MM.1S (cell line): ENCODE measurements at regions not wholly inside any gene's neighbourhood (a gene's known extent, or its start where the extent isn't known, plus 50 kb on each side); places are given as distances from the start of the nearest gene placed in this dataset.

ENCODE experiments used
- DNase-seq: peaks from one replicate; pipeline ENCODE4 v3.0.0-alpha.2; 2015
- H2AFZ ChIP-seq: fragments of 300-600 bp; sonication (generic); 2 replicates; pipeline ENCODE4 v1.6.0; 2016; ENCODE audit warnings: antibody characterized with exemption, low read length
- H3F3A ChIP-seq: fragments of 300-600 bp; sonication (generic); 2 replicates; pipeline ENCODE4 v1.6.1; 2016; ENCODE audit warnings: mild to moderate bottlenecking, antibody characterized with exemption, low read length, moderate library complexity, mixed read lengths; ENCODE audit not compliant: insufficient read depth
- H3K27ac ChIP-seq: fragments of 300-600 bp; sonication (generic); 2 replicates; pipeline ENCODE4 v1.5.1; 2016; ENCODE audit warnings: mild to moderate bottlenecking, low read length
- H3K27me3 ChIP-seq: fragments of 300-600 bp; sonication (generic); replicated peaks from 2 replicates; pipeline ENCODE4 v1.6.0; 2016; ENCODE audit warnings: low read length; ENCODE audit not compliant: insufficient read depth
- H3K36me3 ChIP-seq: fragments of 300-600 bp; sonication (generic); replicated peaks from 2 replicates; pipeline ENCODE4 v1.6.1; 2016; ENCODE audit warnings: mild to moderate bottlenecking, low read length, mixed read lengths; ENCODE audit not compliant: insufficient read depth
- H3K4me1 ChIP-seq: fragments of 300-600 bp; sonication (generic); 2 replicates; pipeline ENCODE4 v1.6.1; 2016; ENCODE audit warnings: low read length, mixed read lengths
- H3K4me2 ChIP-seq: fragments of 300-600 bp; sonication (generic); 2 replicates; pipeline ENCODE4 v1.6.0; 2016; ENCODE audit warnings: low read depth, low read length
- H3K4me3 ChIP-seq: fragments of 300-600 bp; sonication (generic); 2 replicates; pipeline ENCODE4 v1.5.1; 2016; ENCODE audit warnings: low read length, mixed read lengths
- H3K79me2 ChIP-seq: fragments of 300-600 bp; sonication (generic); 2 replicates; pipeline ENCODE4 v1.6.1; 2016; ENCODE audit warnings: mixed run types, low read length, mixed read lengths
- H3K9ac ChIP-seq: fragments of 300-600 bp; sonication (generic); 2 replicates; pipeline ENCODE4 v1.6.1; 2016; ENCODE audit warnings: low read length, mixed read lengths
- H3K9me2 ChIP-seq: fragments of 300-600 bp; sonication (generic); replicated peaks from 2 replicates; pipeline ENCODE4 v1.6.1; 2016; ENCODE audit warnings: mild to moderate bottlenecking, low read length, mixed read lengths; ENCODE audit not compliant: insufficient read depth
- H3K9me3 ChIP-seq: fragments of 300-600 bp; sonication (generic); replicated peaks from 2 replicates; pipeline ENCODE4 v1.6.1; 2016; ENCODE audit warnings: mild to moderate bottlenecking, low read length, mixed read lengths; ENCODE audit not compliant: insufficient read depth
- H4K20me1 ChIP-seq: fragments of 300-600 bp; sonication (generic); 2 replicates; pipeline ENCODE4 v1.6.1; 2016; ENCODE audit warnings: mild to moderate bottlenecking, low read length, moderate library complexity, mixed read lengths; ENCODE audit not compliant: insufficient read depth
- EZH2 ChIP-seq: fragments of 300-600 bp; sonication (generic); optimal IDR thresholded peaks from 2 replicates; pipeline ENCODE3; 2017; ENCODE audit warnings: low read depth, mild to moderate bottlenecking, antibody characterized with exemption, low read length, mixed read lengths
- EZH2phosphoT487 ChIP-seq: fragments of 300-600 bp; sonication (generic); IDR thresholded peaks from 2 replicates; pipeline ENCODE4 v1.6.1; 2018; ENCODE audit warnings: antibody characterized with exemption, low read length
- TF ChIP-seq, protein P1 (sequence below): fragments of 300-600 bp; sonication (generic); IDR thresholded peaks from 2 replicates; pipeline ENCODE4 v1.5.1; 2016; ENCODE audit warnings: antibody characterized with exemption, low read length, mixed read lengths

- Histone ChIP-seq H2AFZ (no peak overlapping the region), H3K27ac (no peak overlapping the region), H3F3A (no peaks in the 10 kb centered on the region), H3K4me1 (no peaks in the 10 kb centered on the region), H3K4me2 (no peak overlapping the region), H3K36me3 (no peaks in the 10 kb centered on the region), H3K79me2 (no peaks in the 10 kb centered on the region), H4K20me1 (no peaks in the 10 kb centered on the region), H3K9me3 (no peaks in the 10 kb centered on the region), H3K27me3 (no peaks in the 10 kb centered on the region), H3K9me2 (no peaks in the 10 kb centered on the region), H3K9ac (no peak overlapping the region), H3K4me3 (no peak overlapping the region)
- TF ChIP-seq EZH2: no peak
- no peak for DNase-seq
Measured at GRCh38 chr14:99052467-99052866, 219.5 kb downstream of the BCL11B start.

- Histone ChIP-seq H3K4me1 (no peaks in the 10 kb centered on the region), H2AFZ (no peak overlapping the region), H4K20me1 (no peaks in the 10 kb centered on the region), H3K9ac (no peak overlapping the region), H3K4me3 (no peak overlapping the region), H3K79me2 (no peaks in the 10 kb centered on the region), H3K4me2 (no peak overlapping the region), H3K27ac (no peak overlapping the region), H3K27me3 (no peaks in the 10 kb centered on the region), H3F3A (no peaks in the 10 kb centered on the region), H3K9me2 (no peaks in the 10 kb centered on the region), H3K9me3 (no peaks in the 10 kb centered on the region), H3K36me3 (no peaks in the 10 kb centered on the region)
- DNase-seq: no peak
- TF ChIP-seq, protein P1, sequence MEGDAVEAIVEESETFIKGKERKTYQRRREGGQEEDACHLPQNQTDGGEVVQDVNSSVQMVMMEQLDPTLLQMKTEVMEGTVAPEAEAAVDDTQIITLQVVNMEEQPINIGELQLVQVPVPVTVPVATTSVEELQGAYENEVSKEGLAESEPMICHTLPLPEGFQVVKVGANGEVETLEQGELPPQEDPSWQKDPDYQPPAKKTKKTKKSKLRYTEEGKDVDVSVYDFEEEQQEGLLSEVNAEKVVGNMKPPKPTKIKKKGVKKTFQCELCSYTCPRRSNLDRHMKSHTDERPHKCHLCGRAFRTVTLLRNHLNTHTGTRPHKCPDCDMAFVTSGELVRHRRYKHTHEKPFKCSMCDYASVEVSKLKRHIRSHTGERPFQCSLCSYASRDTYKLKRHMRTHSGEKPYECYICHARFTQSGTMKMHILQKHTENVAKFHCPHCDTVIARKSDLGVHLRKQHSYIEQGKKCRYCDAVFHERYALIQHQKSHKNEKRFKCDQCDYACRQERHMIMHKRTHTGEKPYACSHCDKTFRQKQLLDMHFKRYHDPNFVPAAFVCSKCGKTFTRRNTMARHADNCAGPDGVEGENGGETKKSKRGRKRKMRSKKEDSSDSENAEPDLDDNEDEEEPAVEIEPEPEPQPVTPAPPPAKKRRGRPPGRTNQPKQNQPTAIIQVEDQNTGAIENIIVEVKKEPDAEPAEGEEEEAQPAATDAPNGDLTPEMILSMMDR: no peak
- no peak for TF ChIP-seq EZH2phosphoT487
- TF ChIP-seq EZH2: no peak
Measured at GRCh38 chr14:99055019-99055418, 217.0 kb downstream of the BCL11B start.

DNA sequence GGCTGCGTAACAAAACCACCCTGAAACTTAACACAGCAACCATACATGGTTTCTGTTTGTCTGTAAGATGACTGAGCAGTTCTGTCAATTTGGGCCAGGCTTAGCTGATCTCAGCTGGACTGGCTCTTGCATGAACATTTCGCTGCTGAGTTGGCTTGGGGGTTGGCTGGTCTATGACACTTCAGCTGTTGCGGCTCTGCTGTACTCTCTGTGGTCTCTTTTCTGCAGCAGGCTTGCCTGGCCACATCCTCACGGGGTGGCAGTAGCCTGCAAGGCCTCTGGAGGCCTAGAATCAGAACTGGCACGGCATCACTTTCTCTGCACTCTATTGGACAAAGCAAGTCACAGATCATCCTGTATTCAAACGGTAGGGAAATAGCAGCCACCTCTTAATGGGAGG is 216.2 kb downstream of the BCL11B start:
- Histone ChIP-seq H3K9me2 (no peaks in the 10 kb centered on the region), H3K4me3 (no peak overlapping the region), H3K4me2 (no peak overlapping the region), H3F3A (no peaks in the 10 kb centered on the region), H3K79me2 (no peaks in the 10 kb centered on the region), H3K36me3 (no peaks in the 10 kb centered on the region), H3K4me1 (no peaks in the 10 kb centered on the region), H3K27me3 (no peaks in the 10 kb centered on the region), H3K9ac (no peak overlapping the region), H4K20me1 (no peaks in the 10 kb centered on the region), H3K9me3 (no peaks in the 10 kb centered on the region), H3K27ac (no peak overlapping the region), H2AFZ (no peak overlapping the region)
- TF ChIP-seq, protein P1: no peak
- no peak for TF ChIP-seq EZH2phosphoT487
- no peak for TF ChIP-seq EZH2
- DNase-seq: no peak

DNA sequence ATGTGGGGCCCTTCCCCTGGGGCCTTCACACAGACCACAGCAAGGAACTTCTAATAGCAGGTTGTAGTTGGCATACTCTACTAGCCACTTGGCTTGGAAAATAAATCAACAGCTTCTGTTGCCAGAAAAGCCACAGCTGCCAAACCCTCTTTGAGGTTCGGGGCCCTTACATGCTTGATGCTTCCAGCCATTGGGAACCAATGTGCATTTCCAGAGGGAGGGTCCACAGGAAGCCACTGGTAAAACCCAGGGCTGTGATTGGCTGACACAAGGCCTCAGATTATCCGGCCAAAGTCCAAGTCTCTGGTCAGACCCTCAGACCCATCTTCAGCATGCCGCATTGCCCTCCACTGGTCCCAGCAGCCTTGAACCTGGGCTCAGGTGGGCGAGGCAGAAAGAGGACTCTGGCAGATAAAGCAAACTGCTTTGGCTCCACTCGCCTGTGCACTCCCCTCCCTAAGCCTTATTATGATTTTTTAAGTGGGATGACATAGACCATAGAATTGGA is 214.4 kb downstream of the BCL11B start:
- TF ChIP-seq, protein P1: no peak
- TF ChIP-seq EZH2 (no peak), EZH2phosphoT487 (no peak)
- Histone ChIP-seq H3K36me3 (no peaks in the 10 kb centered on the region), H3K27me3 (no peaks in the 10 kb centered on the region), H2AFZ (no peak overlapping the region), H3K27ac (no peak overlapping the region), H3K4me1 (no peaks in the 10 kb centered on the region), H3F3A (no peaks in the 10 kb centered on the region), H3K9ac (no peak overlapping the region), H3K4me2 (no peak overlapping the region), H3K79me2 (no peaks in the 10 kb centered on the region), H3K4me3 (no peak overlapping the region), H3K9me3 (no peaks in the 10 kb centered on the region), H3K9me2 (no peaks in the 10 kb centered on the region), H4K20me1 (no peaks in the 10 kb centered on the region)
- no peak for DNase-seq
